ENCODE measurements at regions not wholly inside any gene's neighbourhood (a gene's known extent, or its start where the extent isn't known, plus 50 kb on each side); places are given as distances from the start of the nearest gene placed in this dataset.

- Mint-ChIP-seq H3K27ac (ENCODE audit: unreplicated experiment) (no peak overlapping the region), H3K27me3 (ENCODE audit: unreplicated experiment) (peaks cover 14% of the 10 kb centered on the region), H3K4me1 (ENCODE audit: unreplicated experiment) (no peaks in the 10 kb centered on the region), H3K9me3 (ENCODE audit: unreplicated experiment) (no peaks in the 10 kb centered on the region), H3K4me3 (ENCODE audit: unreplicated experiment) (no peak overlapping the region), H3K36me3 (ENCODE audit: unreplicated experiment) (no peaks in the 10 kb centered on the region)
- no peak for TF ChIP-seq CTCF (IDR thresholded peaks at IDR 0.05)
- DNase-seq (ENCODE audit: extremely low spot score, unreplicated experiment): no peak
Measured at GRCh38 chr1:224856973-224857372, 72.5 kb upstream of the DNAH14 start.

- H3K4me3 Mint-ChIP-seq (ENCODE audit: unreplicated experiment): no peak overlapping the region
- H3K4me1 Mint-ChIP-seq (ENCODE audit: unreplicated experiment): no peaks in the 10 kb centered on the region
- H3K9me3 Mint-ChIP-seq (ENCODE audit: unreplicated experiment): no peaks in the 10 kb centered on the region
- H3K27ac Mint-ChIP-seq (ENCODE audit: unreplicated experiment): no peak overlapping the region
- peaks cover 10% of the 10 kb centered on the region for H3K27me3 Mint-ChIP-seq (ENCODE audit: unreplicated experiment)
- TF ChIP-seq CTCF (IDR thresholded peaks at IDR 0.05): no peak
- DNase-seq (ENCODE audit: extremely low spot score, unreplicated experiment): no peak
- H3K36me3 Mint-ChIP-seq (ENCODE audit: unreplicated experiment): no peaks in the 10 kb centered on the region
Measured at GRCh38 chr1:224859651-224860050, 69.8 kb upstream of the DNAH14 start.

- peaks cover 8% of the 10 kb centered on the region for H3K27me3 Mint-ChIP-seq (ENCODE audit: unreplicated experiment)
- no peaks in the 10 kb centered on the region for H3K36me3 Mint-ChIP-seq (ENCODE audit: unreplicated experiment)
- peaks cover 3% of the 10 kb centered on the region for H3K9me3 Mint-ChIP-seq (ENCODE audit: unreplicated experiment)
- TF ChIP-seq CTCF (IDR thresholded peaks at IDR 0.05): no peak
- no peak overlapping the region for H3K27ac Mint-ChIP-seq (ENCODE audit: unreplicated experiment)
- H3K4me3 Mint-ChIP-seq (ENCODE audit: unreplicated experiment): no peak overlapping the region
- no peak for DNase-seq (ENCODE audit: extremely low spot score, unreplicated experiment)
- H3K4me1 Mint-ChIP-seq (ENCODE audit: unreplicated experiment): no peaks in the 10 kb centered on the region
Measured at GRCh38 chr1:224860488-224861338, 68.8 kb upstream of the DNAH14 start.

- Mint-ChIP-seq H3K4me3 (ENCODE audit: unreplicated experiment) (no peak overlapping the region), H3K9me3 (ENCODE audit: unreplicated experiment) (peaks cover 9% of the 10 kb centered on the region), H3K36me3 (ENCODE audit: unreplicated experiment) (no peaks in the 10 kb centered on the region), H3K27me3 (ENCODE audit: unreplicated experiment) (peaks cover 8% of the 10 kb centered on the region), H3K27ac (ENCODE audit: unreplicated experiment) (no peak overlapping the region), H3K4me1 (ENCODE audit: unreplicated experiment) (no peaks in the 10 kb centered on the region)
- DNase-seq (ENCODE audit: extremely low spot score, unreplicated experiment): no peak
- TF ChIP-seq CTCF (IDR thresholded peaks at IDR 0.05): no peak
Measured at GRCh38 chr1:224861339-224861716, 68.1 kb upstream of the DNAH14 start.

GRCh38 chr1:224863486-224863885, 66.0 kb upstream of the DNAH14 start:
- H3K27me3 Mint-ChIP-seq (ENCODE audit: unreplicated experiment): peaks cover 5% of the 10 kb centered on the region
- H3K27ac Mint-ChIP-seq (ENCODE audit: unreplicated experiment): no peak overlapping the region
- peaks cover 20% of the 10 kb centered on the region for H3K9me3 Mint-ChIP-seq (ENCODE audit: unreplicated experiment)
- no peaks in the 10 kb centered on the region for H3K4me1 Mint-ChIP-seq (ENCODE audit: unreplicated experiment)
- H3K4me3 Mint-ChIP-seq (ENCODE audit: unreplicated experiment): no peak overlapping the region
- H3K36me3 Mint-ChIP-seq (ENCODE audit: unreplicated experiment): no peaks in the 10 kb centered on the region
- no peak for DNase-seq (ENCODE audit: extremely low spot score, unreplicated experiment)
- no peak for TF ChIP-seq CTCF (IDR thresholded peaks at IDR 0.05)
